HCT116 (cell line): ENCODE measurements at regions not wholly inside any gene's neighbourhood (a gene's known extent, or its start where the extent isn't known, plus 50 kb on each side); places are given as distances from the start of the nearest gene placed in this dataset.

Source experiments
- ATAC-seq: fragments of 200-7000 bp; cut with Tn5 transposase; 2 replicates; pipeline ENCODE4 v1.9.1; 2020; ENCODE audit warnings: mild to moderate bottlenecking, moderate library complexity
- BruUV-seq: library from RNA; stranded (reverse); fragments of 400-500 nt; replicated peaks from 2 replicates; lab custom pipeline; 2021; lab: Mats Ljungman, UMichigan
- CTCF ChIA-PET: fragments of 300-600 bp; sonication (Branson Sonifier 250); formaldehyde crosslinking; loops from one replicate; lab custom pipeline; 2021; ENCODE audit warnings: antibody characterized with exemption; lab: Charles Lee
- POLR2A ChIA-PET: fragments of 300-600, 350-600 bp; sonication (Branson Sonifier 250); formaldehyde crosslinking; loops from one replicate; lab custom pipeline; 2021; ENCODE audit warnings: antibody characterized with exemption; lab: Charles Lee
- RAD21 ChIA-PET, 2 experiments: fragments of 300-600 bp; sonication (Branson Sonifier 250); formaldehyde crosslinking; loops; one replicate each; lab custom pipeline; 2023; ENCODE audit warnings: low total read pairs in 2 of 2; ENCODE audit not compliant: uncharacterized antibody in 2 of 2, unreplicated experiment in 2 of 2, low non-redundant PET in 1 of 2; lab: Charles Lee
- DNase-seq: peaks from one replicate; pipeline ENCODE4 v3.0.0-alpha.2; 2010; ENCODE audit warnings: low read depth, low spot score
- H2AFZ ChIP-seq: fragments of 200-600 bp; shearing (Covaris generic), sonication (generic); 2 replicates; pipeline ENCODE4 v1.6.1; 2017; ENCODE audit warnings: low read depth, mixed run types, mixed read lengths, antibody characterized with exemption, low read length; ENCODE audit not compliant: poor library complexity, severe bottlenecking
- H3K27ac ChIP-seq: 2 replicates; pipeline ENCODE4 v1.5.1; 2012; ENCODE audit warnings: low read depth, low read length
- H3K27me3 ChIP-seq: fragments of 200-600 bp; sonication (generic); 2 replicates; pipeline ENCODE4 v1.6.1; 2016; ENCODE audit warnings: mixed run types, low read length, mixed read lengths; ENCODE audit not compliant: insufficient read depth
- H3K36me3 ChIP-seq, 2 experiments: fragments of 200-500 bp in 1 of 2; fragments of 200-600 bp in 1 of 2; sonication (Bioruptor generic) in 1 of 2; sonication (generic) in 1 of 2; 2 replicates each; pipeline versions ENCODE4 v1.5.1 to v1.6.1; 2014 to 2016; ENCODE audit warnings: low read length in 2 of 2, inconsistent platforms in 1 of 2, mixed read lengths in 1 of 2, mixed run types in 1 of 2; ENCODE audit not compliant: insufficient read depth in 2 of 2, control insufficient read depth in 1 of 2
- H3K4me1 ChIP-seq, 2 experiments: fragments of 200-600 bp in 1 of 2; sonication (generic) in 1 of 2; 2 replicates each; pipeline versions ENCODE4 v1.5.1 to v1.6.1; 2012 to 2017; ENCODE audit warnings: low read length in 2 of 2, inconsistent platforms in 1 of 2, mild to moderate bottlenecking in 1 of 2, mixed read lengths in 1 of 2, mixed run types in 1 of 2, moderate library complexity in 1 of 2; ENCODE audit not compliant: insufficient read depth in 2 of 2, control insufficient read depth in 1 of 2
- H3K4me2 ChIP-seq: fragments of 200-600 bp; sonication (generic); 2 replicates; pipeline ENCODE4 v1.6.1; 2017; ENCODE audit warnings: mixed run types, low read length, mixed read lengths
- H3K4me3 ChIP-seq, 2 experiments: fragments of 200-600 bp in 1 of 2; sonication (generic) in 1 of 2; replicated peaks in 1 of 2; 2 replicates each; pipeline ENCODE4 v1.5.1; 2011 to 2016; ENCODE audit warnings: low read length in 2 of 2, control low read depth in 1 of 2, low read depth in 1 of 2, mild to moderate bottlenecking in 1 of 2, mixed read lengths in 1 of 2, mixed run types in 1 of 2
- H3K79me2 ChIP-seq: fragments of 200-600 bp; sonication (generic); 2 replicates; pipeline ENCODE4 v1.6.1; 2017; ENCODE audit warnings: mild to moderate bottlenecking, mixed run types, low read length, moderate library complexity, mixed read lengths; ENCODE audit not compliant: insufficient read depth
- H3K9ac ChIP-seq: fragments of 200-600 bp; sonication (generic); 2 replicates; pipeline ENCODE4 v1.6.1; 2016; ENCODE audit warnings: low read length, mixed read lengths
- H3K9me2 ChIP-seq: fragments of 200-600 bp; sonication (generic), shearing (Covaris generic); 2 replicates; pipeline ENCODE4 v1.6.1; 2017; ENCODE audit warnings: mixed run types, mild to moderate bottlenecking, moderate library complexity; ENCODE audit not compliant: insufficient read depth
- H3K9me3 ChIP-seq, 2 experiments: fragments of 200-500 bp in 1 of 2; fragments of 200-600 bp in 1 of 2; sonication (Bioruptor generic) in 1 of 2; sonication (generic) in 1 of 2; 2 replicates each; pipeline ENCODE4 v1.6.1; 2014 to 2017; ENCODE audit warnings: low read length in 2 of 2, mixed read lengths in 2 of 2, inconsistent platforms in 1 of 2, low read depth in 1 of 2, mild to moderate bottlenecking in 1 of 2, mixed run types in 1 of 2, moderate library complexity in 1 of 2; ENCODE audit not compliant: control insufficient read depth in 1 of 2, insufficient read depth in 1 of 2
- H4K20me1 ChIP-seq: fragments of 200-600 bp; sonication (generic), shearing (Covaris generic); 2 replicates; pipeline ENCODE4 v1.6.1; 2017; ENCODE audit warnings: mixed run types, mild to moderate bottlenecking, moderate library complexity; ENCODE audit not compliant: insufficient read depth
- CBX3 ChIP-seq: IDR thresholded peaks from 2 replicates; pipeline ENCODE4 v1.6.1; 2012; ENCODE audit warnings: low read depth
- CEBPB ChIP-seq: IDR thresholded peaks from 2 replicates; pipeline ENCODE4 v1.6.1; 2012; ENCODE audit warnings: low read depth
- EGR1 ChIP-seq: IDR thresholded peaks from 2 replicates; pipeline ENCODE4 v1.6.1; 2012; ENCODE audit warnings: low read depth
- ELF1 ChIP-seq: IDR thresholded peaks from 2 replicates; pipeline ENCODE4 v1.6.1; 2012; ENCODE audit warnings: low read depth, borderline replicate concordance
- EZH2phosphoT487 ChIP-seq: fragments of 200-600 bp; IDR thresholded peaks from 2 replicates; pipeline ENCODE4 v1.6.1; 2018; ENCODE audit warnings: antibody characterized with exemption, borderline replicate concordance
- POLR2AphosphoS5 ChIP-seq: IDR thresholded peaks from 2 replicates; pipeline ENCODE4 v1.6.1; 2011; ENCODE audit warnings: mild to moderate bottlenecking, low read depth, low read length, moderate library complexity
- SRF ChIP-seq: IDR thresholded peaks from 2 replicates; pipeline ENCODE4 v1.6.1; 2012; ENCODE audit warnings: low read depth
- TCF7L2 ChIP-seq: IDR thresholded peaks from 2 replicates; pipeline ENCODE4 v1.7.0; 2011; ENCODE audit warnings: borderline replicate concordance, inconsistent platforms; ENCODE audit not compliant: insufficient read depth, insufficient read length; ENCODE audit errors: extremely low read depth
- ZFX ChIP-seq: fragments of 450-650 bp; IDR thresholded peaks from 2 replicates; pipeline ENCODE4 v1.6.1; 2017
- ZNF274 ChIP-seq: fragments of 200-500 bp; sonication (Bioruptor generic); IDR thresholded peaks from 2 replicates; pipeline ENCODE4 v1.6.1; 2014; ENCODE audit warnings: mild to moderate bottlenecking, low read depth, low read length, inconsistent platforms
- intact Hi-C: fragments of 100-400 bp; cut with micrococcal nuclease; formaldehyde crosslinking; loops from 2 replicates; pipeline ENCODE4 v1.10.0; 2022
- TF ChIP-seq, protein P1 (sequence below), 3 experiments: fragments of 200-600 bp in 1 of 3; sonication (generic) in 1 of 3; IDR thresholded peaks in 2 of 3; conservative IDR thresholded peaks in 1 of 3; 2 replicates each; pipeline ENCODE4 v1.5.1; 2012 to 2017; ENCODE audit warnings: low read depth in 2 of 3, low read length in 2 of 3, antibody characterized with exemption in 1 of 3, borderline replicate concordance in 1 of 3, control low read depth in 1 of 3, mild to moderate bottlenecking in 1 of 3, mixed read lengths in 1 of 3, mixed run types in 1 of 3, moderate library complexity in 1 of 3; ENCODE audit not compliant: insufficient read depth in 1 of 3
- TF ChIP-seq, protein P2 (sequence below): IDR thresholded peaks from 2 replicates; pipeline ENCODE4 v1.6.1; 2012
- TF ChIP-seq, protein P3 (sequence below): IDR thresholded peaks from 2 replicates; pipeline ENCODE4 v1.6.1; 2011; ENCODE audit warnings: mild to moderate bottlenecking, low read length, moderate library complexity; ENCODE audit not compliant: insufficient replicate concordance; ENCODE audit errors: extremely low read depth

DNA sequence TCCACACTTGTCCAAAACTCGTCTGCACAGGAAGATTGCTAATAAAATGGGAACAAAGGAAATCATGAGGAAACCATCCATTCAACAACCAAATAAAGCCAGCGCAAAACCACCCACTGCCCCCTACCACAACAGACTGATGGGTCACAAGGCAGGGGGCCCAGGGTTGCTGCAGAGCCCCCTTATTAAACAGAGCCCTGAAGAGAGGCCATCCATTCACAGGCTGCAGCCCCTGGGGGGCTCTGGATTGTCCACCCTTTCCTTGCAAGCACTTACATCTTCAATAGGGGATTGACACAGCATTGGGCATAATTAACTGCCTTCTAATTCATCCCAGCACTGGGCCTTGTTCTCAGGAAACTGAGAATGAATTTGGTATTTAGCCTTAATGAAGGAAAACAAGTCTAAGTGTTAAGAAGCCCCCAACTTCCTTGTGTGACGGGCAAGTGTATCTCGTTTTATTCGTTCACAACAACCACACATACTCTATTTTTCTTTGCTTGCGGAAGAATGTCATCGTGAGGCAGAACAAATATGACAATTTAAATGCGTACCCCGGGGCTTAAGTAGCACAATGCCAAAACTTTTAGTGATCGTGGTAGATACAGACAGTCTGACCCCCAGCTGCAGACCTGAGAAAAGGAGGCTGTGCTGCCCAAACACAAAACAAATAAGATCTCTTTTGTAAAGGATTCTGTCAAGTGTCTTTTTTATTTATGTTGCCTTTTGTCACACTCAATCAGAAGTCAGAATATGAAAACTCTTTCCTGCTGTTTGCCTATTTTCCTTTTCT is 144.0 kb downstream of the SEMA6D start:
- no peak for ATAC-seq
- H4K20me1 ChIP-seq = no peaks in the 10 kb centered on the region
- no peak overlapping the region for H3K4me3 ChIP-seq
- H3K79me2 ChIP-seq = no peaks in the 10 kb centered on the region
- RAD21 ChIA-PET = no interaction called here
- no peaks in the 10 kb centered on the region for H3K4me1 ChIP-seq
- DNase-seq = no peak
- intact Hi-C loops = no loop called here
- POLR2A ChIA-PET = no interaction called here
- H3K36me3 ChIP-seq = no peaks in the 10 kb centered on the region
- H3K27me3 ChIP-seq = no peaks in the 10 kb centered on the region
- CTCF ChIA-PET = no interaction called here
- H3K9ac ChIP-seq = no peak overlapping the region
- TF ChIP-seq TCF7L2 = no peak
- no peak for TF ChIP-seq EZH2phosphoT487
- no peak for TF ChIP-seq CBX3
- no peak for TF ChIP-seq EGR1
- TF ChIP-seq POLR2AphosphoS5 = no peak
- TF ChIP-seq CEBPB = no peak
- TF ChIP-seq ZNF274 = no peak
- BruUV-seq = no TSS peak
- no peak overlapping the region for H3K27ac ChIP-seq
- no peaks in the 10 kb centered on the region for H3K9me2 ChIP-seq
- no peak overlapping the region for H3K4me2 ChIP-seq
- H2AFZ ChIP-seq = no peak overlapping the region
- peaks cover 0 to 34% of the 10 kb centered on the region in 2 experiments; a peak in 2 of 4 replicates for H3K9me3 ChIP-seq

GRCh38 chr15:47862402-47862801 is 145.1 kb downstream of the SEMA6D start:
- Histone ChIP-seq H3K4me1 (no peaks in the 10 kb centered on the region), H3K79me2 (no peaks in the 10 kb centered on the region), H3K4me2 (no peak overlapping the region), H3K27me3 (no peaks in the 10 kb centered on the region), H3K36me3 (no peaks in the 10 kb centered on the region), H4K20me1 (no peaks in the 10 kb centered on the region), H3K4me3 (no peak overlapping the region), H2AFZ (no peak overlapping the region), H3K9me2 (no peaks in the 10 kb centered on the region), H3K9ac (no peak overlapping the region), H3K27ac (no peak overlapping the region), H3K9me3 (peaks cover 0 to 28% of the 10 kb centered on the region in 2 experiments; a peak in 2 of 4 replicates)
- POLR2A ChIA-PET = no interaction called here
- RAD21 ChIA-PET = no interaction called here
- no TSS peak for BruUV-seq
- TF ChIP-seq POLR2AphosphoS5 (no peak), TCF7L2 (no peak), ZFX (no peak), SRF (no peak), ELF1 (no peak), EZH2phosphoT487 (no peak), ZNF274 (no peak)
- TF ChIP-seq, protein P1, sequence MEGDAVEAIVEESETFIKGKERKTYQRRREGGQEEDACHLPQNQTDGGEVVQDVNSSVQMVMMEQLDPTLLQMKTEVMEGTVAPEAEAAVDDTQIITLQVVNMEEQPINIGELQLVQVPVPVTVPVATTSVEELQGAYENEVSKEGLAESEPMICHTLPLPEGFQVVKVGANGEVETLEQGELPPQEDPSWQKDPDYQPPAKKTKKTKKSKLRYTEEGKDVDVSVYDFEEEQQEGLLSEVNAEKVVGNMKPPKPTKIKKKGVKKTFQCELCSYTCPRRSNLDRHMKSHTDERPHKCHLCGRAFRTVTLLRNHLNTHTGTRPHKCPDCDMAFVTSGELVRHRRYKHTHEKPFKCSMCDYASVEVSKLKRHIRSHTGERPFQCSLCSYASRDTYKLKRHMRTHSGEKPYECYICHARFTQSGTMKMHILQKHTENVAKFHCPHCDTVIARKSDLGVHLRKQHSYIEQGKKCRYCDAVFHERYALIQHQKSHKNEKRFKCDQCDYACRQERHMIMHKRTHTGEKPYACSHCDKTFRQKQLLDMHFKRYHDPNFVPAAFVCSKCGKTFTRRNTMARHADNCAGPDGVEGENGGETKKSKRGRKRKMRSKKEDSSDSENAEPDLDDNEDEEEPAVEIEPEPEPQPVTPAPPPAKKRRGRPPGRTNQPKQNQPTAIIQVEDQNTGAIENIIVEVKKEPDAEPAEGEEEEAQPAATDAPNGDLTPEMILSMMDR (IDR thresholded peaks at IDR 0.05 in 2 of 3, conservative IDR thresholded peaks at IDR 0.05 in 1 of 3; ENCODE audit: borderline replicate concordance in 1 of 3, insufficient read depth in 1 of 3, low read depth in 2 of 3, low read length in 2 of 3) = no peak
- TF ChIP-seq, protein P2, sequence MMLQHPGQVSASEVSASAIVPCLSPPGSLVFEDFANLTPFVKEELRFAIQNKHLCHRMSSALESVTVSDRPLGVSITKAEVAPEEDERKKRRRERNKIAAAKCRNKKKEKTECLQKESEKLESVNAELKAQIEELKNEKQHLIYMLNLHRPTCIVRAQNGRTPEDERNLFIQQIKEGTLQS = no peak
- TF ChIP-seq, protein P3, sequence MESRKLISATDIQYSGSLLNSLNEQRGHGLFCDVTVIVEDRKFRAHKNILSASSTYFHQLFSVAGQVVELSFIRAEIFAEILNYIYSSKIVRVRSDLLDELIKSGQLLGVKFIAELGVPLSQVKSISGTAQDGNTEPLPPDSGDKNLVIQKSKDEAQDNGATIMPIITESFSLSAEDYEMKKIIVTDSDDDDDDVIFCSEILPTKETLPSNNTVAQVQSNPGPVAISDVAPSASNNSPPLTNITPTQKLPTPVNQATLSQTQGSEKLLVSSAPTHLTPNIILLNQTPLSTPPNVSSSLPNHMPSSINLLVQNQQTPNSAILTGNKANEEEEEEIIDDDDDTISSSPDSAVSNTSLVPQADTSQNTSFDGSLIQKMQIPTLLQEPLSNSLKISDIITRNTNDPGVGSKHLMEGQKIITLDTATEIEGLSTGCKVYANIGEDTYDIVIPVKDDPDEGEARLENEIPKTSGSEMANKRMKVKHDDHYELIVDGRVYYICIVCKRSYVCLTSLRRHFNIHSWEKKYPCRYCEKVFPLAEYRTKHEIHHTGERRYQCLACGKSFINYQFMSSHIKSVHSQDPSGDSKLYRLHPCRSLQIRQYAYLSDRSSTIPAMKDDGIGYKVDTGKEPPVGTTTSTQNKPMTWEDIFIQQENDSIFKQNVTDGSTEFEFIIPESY = no peak
- DNase-seq (no peak), ATAC-seq (no peak)
- intact Hi-C loops = no loop called here
- CTCF ChIA-PET = no interaction called here
